Rectal smooth muscle tissue (tissue), 1 donor: ENCODE measurements at regions not wholly inside any gene's neighbourhood (a gene's known extent, or its start where the extent isn't known, plus 50 kb on each side); places are given as distances from the start of the nearest gene placed in this dataset.

Experiments
- H3K27ac ChIP-seq: one replicate; pipeline ENCODE4 v1.7.0; 2013; ENCODE audit warnings: low read depth, low read length, inconsistent platforms
- H3K27me3 ChIP-seq: one replicate; pipeline ENCODE4 v1.7.0; 2013; ENCODE audit warnings: low read length; ENCODE audit not compliant: control insufficient read depth, insufficient read depth
- H3K36me3 ChIP-seq: one replicate; pipeline ENCODE4 v1.7.0; 2013; ENCODE audit warnings: low read length; ENCODE audit not compliant: control insufficient read depth, insufficient read depth
- H3K4me1 ChIP-seq: one replicate; pipeline ENCODE4 v1.7.0; 2013; ENCODE audit warnings: low read length; ENCODE audit not compliant: control insufficient read depth, insufficient read depth
- H3K4me3 ChIP-seq: one replicate; pipeline ENCODE4 v1.7.0; 2013; ENCODE audit warnings: low read length
- H3K9ac ChIP-seq: one replicate; pipeline ENCODE4 v1.7.0; 2013; ENCODE audit warnings: low read length

- Histone ChIP-seq H3K27me3 (no peaks in the 10 kb centered on the region), H3K9ac (no peak overlapping the region), H3K27ac (no peak overlapping the region), H3K4me1 (no peaks in the 10 kb centered on the region), H3K36me3 (no peaks in the 10 kb centered on the region), H3K4me3 (no peak overlapping the region)
Measured at GRCh38 chr13:111614613-111615012, 294.2 kb downstream of the TEX29 start.

GRCh38 chr13:111616203-111616602 lies 295.8 kb downstream of the TEX29 start:
- Histone ChIP-seq H3K27ac (no peak overlapping the region), H3K27me3 (no peaks in the 10 kb centered on the region), H3K4me1 (no peaks in the 10 kb centered on the region), H3K9ac (no peak overlapping the region), H3K36me3 (no peaks in the 10 kb centered on the region), H3K4me3 (no peak overlapping the region)

- Histone ChIP-seq H3K27me3 (no peaks in the 10 kb centered on the region), H3K4me3 (no peak overlapping the region), H3K4me1 (no peaks in the 10 kb centered on the region), H3K27ac (no peak overlapping the region), H3K36me3 (no peaks in the 10 kb centered on the region), H3K9ac (no peak overlapping the region)
Measured at GRCh38 chr13:111620166-111620565, 299.7 kb downstream of the TEX29 start.

- Histone ChIP-seq H3K4me3 (no peak overlapping the region), H3K27ac (no peak overlapping the region), H3K4me1 (no peaks in the 10 kb centered on the region), H3K27me3 (no peaks in the 10 kb centered on the region), H3K36me3 (no peaks in the 10 kb centered on the region), H3K9ac (no peak overlapping the region)
Measured at GRCh38 chr13:111620586-111620985, 300.1 kb downstream of the TEX29 start.

GRCh38 chr13:111621164-111621563 lies 300.7 kb downstream of the TEX29 start:
- no peaks in the 10 kb centered on the region for H3K27me3 ChIP-seq
- no peaks in the 10 kb centered on the region for H3K36me3 ChIP-seq
- H3K4me3 ChIP-seq = no peak overlapping the region
- no peak overlapping the region for H3K27ac ChIP-seq
- no peak overlapping the region for H3K9ac ChIP-seq
- H3K4me1 ChIP-seq = no peaks in the 10 kb centered on the region

GRCh38 chr13:111622051-111622531 lies 301.6 kb downstream of the TEX29 start:
- no peak overlapping the region for H3K4me3 ChIP-seq
- H3K27me3 ChIP-seq = no peaks in the 10 kb centered on the region

GRCh38 chr13:111623208-111623607 lies 302.8 kb downstream of the TEX29 start:
- Histone ChIP-seq H3K27ac (no peak overlapping the region), H3K4me3 (no peak overlapping the region), H3K27me3 (no peaks in the 10 kb centered on the region), H3K4me1 (no peaks in the 10 kb centered on the region), H3K9ac (no peak overlapping the region), H3K36me3 (no peaks in the 10 kb centered on the region)

More at GRCh38 chr13:111622051-111622531, 301.6 kb downstream of the TEX29 start:
- Histone ChIP-seq H3K27ac (no peak overlapping the region), H3K9ac (no peak overlapping the region), H3K36me3 (no peaks in the 10 kb centered on the region), H3K4me1 (no peaks in the 10 kb centered on the region)

- no peak overlapping the region for H3K27ac ChIP-seq
- no peaks in the 10 kb centered on the region for H3K4me1 ChIP-seq
- no peak overlapping the region for H3K9ac ChIP-seq
- no peak overlapping the region for H3K4me3 ChIP-seq
- no peaks in the 10 kb centered on the region for H3K27me3 ChIP-seq
- H3K36me3 ChIP-seq = no peaks in the 10 kb centered on the region
Measured at GRCh38 chr13:111623743-111624505, 303.5 kb downstream of the TEX29 start.

GRCh38 chr13:111625526-111626315 lies 305.3 kb downstream of the TEX29 start:
- Histone ChIP-seq H3K4me3 (no peak overlapping the region), H3K9ac (no peak overlapping the region), H3K4me1 (no peaks in the 10 kb centered on the region), H3K27me3 (no peaks in the 10 kb centered on the region), H3K27ac (no peak overlapping the region), H3K36me3 (no peaks in the 10 kb centered on the region)

GRCh38 chr13:111626371-111627305 lies 306.2 kb downstream of the TEX29 start:
- Histone ChIP-seq H3K27me3 (no peaks in the 10 kb centered on the region), H3K4me3 (no peak overlapping the region), H3K27ac (no peak overlapping the region), H3K9ac (no peak overlapping the region), H3K36me3 (no peaks in the 10 kb centered on the region), H3K4me1 (no peaks in the 10 kb centered on the region)

GRCh38 chr13:111627596-111627995 lies 307.2 kb downstream of the TEX29 start:
- Histone ChIP-seq H3K4me3 (no peak overlapping the region), H3K27ac (no peak overlapping the region), H3K4me1 (no peaks in the 10 kb centered on the region), H3K36me3 (no peaks in the 10 kb centered on the region), H3K9ac (no peak overlapping the region), H3K27me3 (no peaks in the 10 kb centered on the region)

GRCh38 chr13:111629016-111629415 lies 308.6 kb downstream of the TEX29 start:
- Histone ChIP-seq H3K9ac (no peak overlapping the region), H3K27me3 (no peaks in the 10 kb centered on the region), H3K27ac (no peak overlapping the region), H3K4me3 (no peak overlapping the region), H3K4me1 (no peaks in the 10 kb centered on the region), H3K36me3 (no peaks in the 10 kb centered on the region)
